GM21367 (cell line): ENCODE measurements at regions not wholly inside any gene's neighbourhood (a gene's known extent, or its start where the extent isn't known, plus 50 kb on each side); places are given as distances from the start of the nearest gene placed in this dataset.

Experiments used
- ATAC-seq: cut with Tn5 transposase; IDR thresholded peaks from one replicate; pipeline ENCODE4 v1.9.1; 2021; ENCODE audit not compliant: unreplicated experiment

- no peak for ATAC-seq
Observed at GRCh38 chr18:24778810-24779418, 318.5 kb downstream of the HRH4 start.

- ATAC-seq = no peak
Observed at GRCh38 chr18:24782566-24782965, 322.1 kb downstream of the HRH4 start.

DNA sequence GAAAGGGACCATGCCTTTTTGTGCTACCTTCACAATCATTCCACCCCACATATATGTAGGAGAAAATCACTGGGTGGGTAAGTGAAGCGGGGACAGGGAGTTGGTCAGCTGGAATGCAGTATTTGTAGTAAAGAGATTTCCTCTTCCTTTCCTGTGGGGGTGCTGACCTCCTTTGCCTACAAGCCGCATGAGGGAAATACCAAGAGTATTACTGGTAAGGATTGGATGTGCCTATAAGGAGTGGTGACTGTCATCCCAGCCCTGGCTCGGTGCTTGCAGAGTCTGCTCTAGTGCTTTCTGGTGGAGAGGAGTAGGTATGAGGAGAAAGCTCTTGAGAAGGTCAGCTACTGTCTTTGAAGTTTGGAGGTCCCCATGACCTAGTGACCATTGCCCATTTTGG lies 324.6 kb downstream of the HRH4 start:
- no peak for ATAC-seq

GRCh38 chr18:24786027-24786426 lies 325.6 kb downstream of the HRH4 start:
- no peak for ATAC-seq

DNA sequence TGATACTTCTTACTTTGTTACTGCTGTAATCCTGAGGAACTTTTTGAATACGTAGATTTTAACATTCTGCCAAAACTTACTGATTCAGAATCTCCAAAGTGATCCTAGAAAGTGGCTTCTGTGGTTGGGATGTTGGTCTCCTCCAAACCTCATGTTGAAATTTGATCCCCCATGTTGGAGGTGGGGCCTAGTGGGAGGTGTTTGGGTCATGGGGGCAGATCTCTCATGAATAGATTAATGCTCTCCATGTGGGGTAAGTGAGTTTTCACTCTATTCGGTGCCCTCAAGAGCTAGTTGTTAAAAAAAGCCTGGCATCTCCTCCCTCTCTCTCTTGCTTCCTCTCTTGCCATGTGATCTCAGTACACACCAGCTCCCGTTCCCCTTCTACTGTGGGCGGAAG lies 329.9 kb downstream of the HRH4 start:
- ATAC-seq = no peak

DNA sequence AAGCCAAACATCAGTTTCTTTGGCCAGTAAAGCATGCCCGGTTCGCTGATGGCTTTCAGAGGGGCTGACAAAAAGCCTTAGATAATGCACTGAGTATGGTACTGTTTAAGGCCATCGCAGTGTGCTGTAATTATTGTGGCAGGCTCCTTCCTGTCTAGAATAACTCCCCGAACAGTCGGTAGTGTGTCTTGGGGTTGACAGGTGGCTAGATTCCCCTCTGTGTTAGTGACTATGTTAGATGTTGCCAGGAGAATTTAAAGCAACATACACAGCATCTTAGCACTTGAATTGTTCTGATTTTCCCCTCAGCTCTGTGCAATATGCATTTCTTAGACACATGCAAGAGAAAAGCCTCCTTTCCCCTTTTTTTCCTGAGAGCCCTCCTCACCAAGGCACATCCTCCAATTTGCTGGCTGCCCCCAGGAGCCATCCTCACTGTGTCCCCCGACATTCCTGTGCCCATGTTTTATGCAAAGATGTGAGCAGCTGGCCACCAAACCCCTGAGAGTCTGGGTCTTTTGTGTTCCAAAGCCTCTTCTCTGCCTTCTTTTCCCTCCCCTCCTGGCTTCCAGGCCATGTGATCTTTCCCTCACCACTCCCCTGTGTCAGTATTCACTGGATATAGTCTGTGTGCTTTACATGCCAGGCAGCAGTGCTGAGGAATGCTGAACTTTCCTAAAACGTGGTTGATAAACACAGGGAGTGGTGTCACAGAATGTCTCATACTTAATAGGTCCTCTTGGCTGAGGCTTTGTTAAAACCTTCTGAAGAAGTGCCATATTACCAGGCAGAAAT lies 331.5 kb downstream of the HRH4 start:
- no peak for ATAC-seq

GRCh38 chr18:24793742-24794141 lies 333.3 kb downstream of the HRH4 start:
- ATAC-seq = no peak

DNA sequence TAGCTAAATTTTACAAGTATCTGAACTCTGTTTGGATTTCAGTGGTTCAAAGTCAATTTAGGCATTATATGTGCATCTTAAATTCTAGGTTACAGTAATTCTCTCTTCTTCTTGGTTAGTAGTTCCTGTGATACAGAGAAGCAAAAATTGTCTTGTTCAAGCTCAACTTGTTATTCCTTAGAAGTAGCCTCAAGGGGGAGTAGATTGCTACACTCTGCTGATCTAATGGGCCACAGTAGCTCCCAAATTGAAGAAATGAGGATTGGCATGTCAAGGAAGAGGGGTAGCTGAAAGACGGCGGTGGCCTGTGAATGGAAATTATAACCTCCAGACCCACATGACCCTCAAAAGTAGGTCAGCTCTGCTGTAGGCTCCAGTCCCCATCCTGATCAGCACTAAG lies 334.7 kb downstream of the HRH4 start:
- no peak for ATAC-seq

- no peak for ATAC-seq
Observed at GRCh38 chr18:24797981-24798380, 337.5 kb downstream of the HRH4 start.

- no peak for ATAC-seq
Observed at GRCh38 chr18:24799176-24799575, 338.7 kb downstream of the HRH4 start.

GRCh38 chr18:24799720-24800119 lies 339.3 kb downstream of the HRH4 start:
- no peak for ATAC-seq

- no peak for ATAC-seq
Observed at GRCh38 chr18:24801001-24801400, 340.6 kb downstream of the HRH4 start.

DNA sequence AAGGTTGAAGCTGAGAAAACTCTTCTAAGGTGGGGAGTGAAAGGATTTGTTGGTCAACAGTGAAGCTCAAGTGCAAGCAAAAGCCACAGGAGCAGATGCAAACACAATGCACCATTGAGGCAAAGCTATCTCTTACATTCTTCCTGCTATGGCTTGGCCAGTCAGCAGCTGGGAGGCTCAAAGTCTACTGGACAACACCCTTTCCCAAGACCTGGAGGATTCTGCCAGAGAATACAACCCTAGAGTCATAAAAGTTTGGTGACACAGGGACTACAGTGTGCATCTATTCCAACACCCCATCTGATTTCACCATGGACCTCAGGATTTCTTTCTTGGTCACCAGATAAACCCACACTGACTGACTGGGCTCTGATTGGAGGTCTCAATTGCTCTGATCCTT lies 342.0 kb downstream of the HRH4 start:
- ATAC-seq = no peak

GRCh38 chr18:24805156-24805555 lies 344.7 kb downstream of the HRH4 start:
- no peak for ATAC-seq

- no peak for ATAC-seq
Observed at GRCh38 chr18:24809173-24809950, 348.9 kb downstream of the HRH4 start.

DNA sequence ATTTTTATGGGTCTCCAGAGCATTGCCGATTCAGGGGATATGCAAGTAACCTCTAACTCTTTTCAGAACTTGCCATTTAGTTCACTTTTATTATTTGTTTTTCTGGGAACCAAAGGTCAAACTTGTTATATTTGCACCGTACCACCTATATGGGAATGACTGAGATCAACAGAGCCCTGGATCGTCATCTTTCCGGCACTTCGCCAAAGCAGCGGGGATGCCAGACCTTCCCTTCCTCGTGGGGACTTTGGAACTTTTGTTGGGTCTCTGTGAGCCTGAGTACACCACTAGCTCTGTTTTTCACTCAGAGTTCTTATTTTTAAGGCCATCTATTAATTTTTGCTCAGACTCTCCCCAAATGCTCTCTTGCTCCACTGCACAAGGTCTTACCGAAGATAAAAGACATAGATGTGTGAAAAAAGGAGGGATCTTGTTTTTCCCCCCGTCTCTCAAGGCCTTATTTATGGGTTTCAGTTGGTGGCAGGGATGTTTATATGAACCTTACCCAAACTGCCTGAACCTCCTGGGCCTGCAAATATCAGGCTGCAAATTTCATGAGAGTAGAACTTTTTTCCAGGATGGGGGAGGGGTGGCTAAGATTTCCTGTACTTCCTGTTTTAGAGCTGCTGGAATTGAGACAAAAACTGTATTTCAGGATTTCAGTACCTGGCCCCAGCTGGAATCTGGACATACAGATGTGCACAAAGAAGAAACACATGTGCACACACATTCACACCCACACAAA lies 350.3 kb downstream of the HRH4 start:
- ATAC-seq = no peak

DNA sequence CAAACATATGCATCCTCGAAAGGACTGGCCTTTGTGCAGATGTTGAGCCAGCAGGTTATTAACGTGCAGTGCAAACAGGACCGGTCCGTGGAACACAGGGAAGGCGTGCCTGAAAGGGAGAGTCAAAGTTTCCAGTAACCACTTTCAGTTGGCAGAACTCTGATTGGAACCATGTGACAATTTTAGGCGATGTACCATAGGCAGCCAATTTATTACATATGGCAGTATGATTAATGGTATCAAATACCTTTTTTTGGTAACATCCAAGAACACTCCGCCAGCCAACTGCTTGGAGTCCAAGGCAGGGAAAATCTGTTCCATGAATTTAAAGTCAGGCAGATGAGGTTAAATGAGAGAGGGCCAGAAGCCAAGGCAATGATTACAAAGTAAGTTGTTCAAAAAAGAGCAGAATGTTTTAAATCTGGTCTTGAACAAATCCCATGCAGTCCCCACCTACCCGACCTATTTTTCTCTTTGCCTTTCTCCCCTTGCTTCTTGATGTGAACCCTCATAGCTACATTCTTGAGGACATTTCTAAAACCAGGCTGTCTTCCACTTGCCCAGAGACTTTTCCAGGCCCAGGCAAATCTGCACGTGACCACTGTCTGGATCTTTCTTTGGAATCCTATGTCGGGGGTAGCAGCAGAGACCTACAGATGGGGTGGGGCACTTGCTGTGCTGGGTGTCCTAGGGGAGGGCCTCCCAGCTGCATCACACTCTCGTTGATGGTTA lies 351.7 kb downstream of the HRH4 start:
- ATAC-seq = no peak

- no peak for ATAC-seq
Observed at GRCh38 chr18:24814521-24814920, 354.1 kb downstream of the HRH4 start.

- ATAC-seq = no peak
Observed at GRCh38 chr18:24817150-24817549, 356.7 kb downstream of the HRH4 start.

- ATAC-seq = no peak
Observed at GRCh38 chr18:24817587-24818371, 357.3 kb downstream of the HRH4 start.
